ENCODE measurements at regions not wholly inside any gene's neighbourhood (a gene's known extent, or its start where the extent isn't known, plus 50 kb on each side); places are given as distances from the start of the nearest gene placed in this dataset.

DNA sequence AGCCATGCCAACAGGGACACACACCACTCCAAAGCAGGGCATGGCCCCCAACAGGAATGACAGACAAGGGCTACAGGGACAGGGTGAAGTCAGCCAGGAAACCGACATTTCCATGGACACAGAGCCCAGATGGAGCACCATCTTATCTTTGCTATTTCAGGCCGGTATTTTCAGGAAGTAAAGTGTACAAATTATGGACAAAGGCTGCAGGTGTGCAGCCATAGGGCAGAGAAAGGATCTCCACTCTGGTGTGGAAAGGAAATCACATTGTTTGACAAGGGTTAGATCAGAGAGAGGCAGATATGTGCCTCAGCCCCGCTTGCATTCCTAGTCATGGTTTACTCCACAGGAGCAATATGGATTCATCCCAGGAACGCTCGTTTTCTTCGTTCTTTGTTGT lies 81.7 kb upstream of the SLC22A23 start:
- TF ChIP-seq, protein P1, sequence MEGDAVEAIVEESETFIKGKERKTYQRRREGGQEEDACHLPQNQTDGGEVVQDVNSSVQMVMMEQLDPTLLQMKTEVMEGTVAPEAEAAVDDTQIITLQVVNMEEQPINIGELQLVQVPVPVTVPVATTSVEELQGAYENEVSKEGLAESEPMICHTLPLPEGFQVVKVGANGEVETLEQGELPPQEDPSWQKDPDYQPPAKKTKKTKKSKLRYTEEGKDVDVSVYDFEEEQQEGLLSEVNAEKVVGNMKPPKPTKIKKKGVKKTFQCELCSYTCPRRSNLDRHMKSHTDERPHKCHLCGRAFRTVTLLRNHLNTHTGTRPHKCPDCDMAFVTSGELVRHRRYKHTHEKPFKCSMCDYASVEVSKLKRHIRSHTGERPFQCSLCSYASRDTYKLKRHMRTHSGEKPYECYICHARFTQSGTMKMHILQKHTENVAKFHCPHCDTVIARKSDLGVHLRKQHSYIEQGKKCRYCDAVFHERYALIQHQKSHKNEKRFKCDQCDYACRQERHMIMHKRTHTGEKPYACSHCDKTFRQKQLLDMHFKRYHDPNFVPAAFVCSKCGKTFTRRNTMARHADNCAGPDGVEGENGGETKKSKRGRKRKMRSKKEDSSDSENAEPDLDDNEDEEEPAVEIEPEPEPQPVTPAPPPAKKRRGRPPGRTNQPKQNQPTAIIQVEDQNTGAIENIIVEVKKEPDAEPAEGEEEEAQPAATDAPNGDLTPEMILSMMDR (conservative IDR thresholded peaks at IDR 0.05; ENCODE audit: low read depth, low read length), result no peak
- H3K4me3 ChIP-seq (ENCODE audit: low read depth, low read length), result no peak overlapping the region
- DNase-seq (ENCODE audit: low read depth), result no peak

DNA sequence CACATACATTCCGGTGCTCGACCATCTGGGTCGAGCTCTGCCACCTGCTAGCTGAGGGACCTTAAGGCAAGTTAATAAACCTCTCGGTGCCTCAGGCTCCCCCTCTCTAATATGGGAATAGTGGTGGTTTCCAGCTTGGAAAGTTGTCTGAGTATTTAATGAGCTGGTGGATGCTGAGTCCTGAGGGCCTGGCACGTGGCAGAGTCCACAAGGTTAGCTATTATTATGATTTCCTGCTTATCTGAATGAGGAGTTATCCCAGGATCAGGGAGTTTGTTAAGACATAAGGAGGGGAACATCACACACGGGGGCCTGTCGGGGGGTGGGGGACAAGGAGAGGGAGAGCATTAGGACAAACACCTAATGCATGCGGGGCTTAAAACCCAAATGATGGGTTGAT lies 80.1 kb upstream of the SLC22A23 start:
- TF ChIP-seq, protein P1 (conservative IDR thresholded peaks at IDR 0.05; ENCODE audit: low read depth, low read length), result no peak
- no peak overlapping the region for H3K4me3 ChIP-seq (ENCODE audit: low read depth, low read length)
- no peak for DNase-seq (ENCODE audit: low read depth)

DNA sequence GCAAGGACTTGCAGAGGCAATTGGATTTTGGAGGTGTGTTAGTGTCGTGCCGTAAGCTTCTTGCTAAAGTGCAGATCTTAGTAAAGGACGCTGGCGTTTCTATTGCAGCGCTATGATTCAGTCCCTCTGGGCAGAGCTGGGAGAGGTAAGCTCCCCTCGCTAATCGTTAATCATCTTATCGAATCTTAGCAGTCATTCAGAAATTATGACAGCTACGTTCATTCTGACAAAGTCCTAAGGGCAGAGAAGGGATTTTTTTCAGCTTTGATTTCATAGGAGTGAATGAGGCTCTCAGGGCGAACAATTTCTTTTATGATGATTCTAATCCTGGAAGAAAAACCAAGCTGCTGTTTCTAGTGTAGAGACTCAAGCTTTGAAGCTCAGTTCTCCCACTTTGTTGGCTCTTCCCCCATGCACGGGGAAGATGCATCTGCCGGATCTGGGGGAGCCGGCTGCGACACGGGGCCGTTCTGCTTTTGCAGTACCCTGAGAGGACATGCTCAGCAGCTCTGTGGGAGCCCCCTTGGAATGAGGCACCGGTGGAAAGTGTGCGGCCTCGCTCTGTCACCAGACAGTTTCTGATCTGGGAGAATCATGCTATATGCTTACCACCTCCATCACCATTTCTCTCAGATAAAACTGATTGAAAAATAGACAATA lies 79.1 kb upstream of the SLC22A23 start:
- DNase-seq (ENCODE audit: low read depth), result no peak
- TF ChIP-seq, protein P1 (conservative IDR thresholded peaks at IDR 0.05; ENCODE audit: low read depth, low read length), result no peak
- H3K4me3 ChIP-seq (ENCODE audit: low read depth, low read length), result no peak overlapping the region

DNA sequence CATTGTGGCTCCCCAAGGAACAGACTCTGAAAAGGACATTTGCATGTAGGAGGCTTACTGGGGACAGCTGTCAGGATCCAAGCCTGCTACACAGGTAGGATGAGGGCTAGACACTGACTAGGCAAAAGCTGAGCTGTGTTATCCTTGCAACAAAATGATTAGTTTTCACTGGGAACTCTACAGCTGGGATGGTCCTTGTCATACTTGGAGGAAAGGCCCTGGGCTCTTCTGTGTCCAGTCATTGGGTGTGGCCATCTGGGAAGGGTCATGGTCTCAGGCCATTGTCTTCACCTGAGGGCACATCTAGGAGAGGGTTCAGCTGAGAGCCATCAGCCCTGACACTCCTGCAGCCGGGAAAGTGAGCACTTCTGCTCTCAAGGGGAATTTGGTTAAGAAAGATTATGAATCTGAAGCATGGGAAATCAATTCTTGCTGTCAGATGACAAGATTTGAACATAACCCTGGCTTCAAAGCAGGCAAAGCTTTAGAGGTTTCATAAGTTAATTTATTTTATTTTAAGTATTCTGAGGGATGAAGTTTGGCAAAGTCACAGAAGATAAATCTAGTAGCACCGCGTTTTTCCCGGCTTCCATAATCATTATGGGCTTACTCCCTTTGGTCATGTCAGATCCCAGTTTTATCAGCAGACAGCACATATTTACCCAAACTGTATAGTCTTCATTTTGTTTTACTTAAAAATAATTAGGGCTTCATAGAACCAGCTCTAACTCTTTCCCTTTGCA lies 78.4 kb upstream of the SLC22A23 start:
- TF ChIP-seq, protein P1 (conservative IDR thresholded peaks at IDR 0.05; ENCODE audit: low read depth, low read length), result no peak
- no peak overlapping the region for H3K4me3 ChIP-seq (ENCODE audit: low read depth, low read length)
- no peak for DNase-seq (ENCODE audit: low read depth)

DNA sequence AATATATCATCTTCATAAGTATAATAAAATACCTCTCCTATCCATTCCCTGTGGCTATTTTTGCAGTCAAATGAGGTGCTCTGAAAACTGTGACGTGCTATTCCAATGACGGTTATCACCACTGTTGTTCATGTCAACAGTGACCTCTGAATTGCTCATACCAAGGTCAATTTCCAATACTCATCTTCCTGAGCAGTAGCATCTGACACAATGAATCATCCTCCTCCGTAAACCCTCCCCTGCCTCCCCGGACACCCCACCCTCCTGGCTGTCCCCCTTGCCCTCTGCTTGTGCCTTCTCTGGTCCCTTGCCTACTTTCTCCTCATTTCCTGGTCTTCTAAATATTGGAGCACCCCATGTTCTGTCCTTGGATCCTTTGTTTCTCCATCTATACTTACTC lies 77.7 kb upstream of the SLC22A23 start:
- TF ChIP-seq, protein P1 (conservative IDR thresholded peaks at IDR 0.05; ENCODE audit: low read depth, low read length), result no peak
- no peak for DNase-seq (ENCODE audit: low read depth)
- no peak overlapping the region for H3K4me3 ChIP-seq (ENCODE audit: low read depth, low read length)

DNA sequence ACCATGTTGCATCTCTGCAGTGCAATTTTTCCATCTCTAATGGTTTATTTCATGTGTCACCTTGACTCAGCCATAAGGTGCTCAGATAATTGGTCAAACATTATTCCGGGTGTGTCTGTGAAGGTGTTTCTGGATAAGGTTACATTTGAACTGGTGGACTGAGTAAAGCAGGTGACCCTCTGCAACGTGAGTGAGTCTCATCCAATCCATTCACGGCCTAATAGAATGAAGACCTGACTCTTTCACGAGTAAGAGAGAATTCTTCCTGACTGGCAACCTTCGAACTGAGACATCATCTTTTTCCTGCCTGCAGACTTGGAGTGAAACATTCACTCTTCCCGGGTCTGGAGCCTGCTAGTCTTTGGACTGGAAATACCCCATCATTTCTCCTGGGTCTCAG lies 77.1 kb upstream of the SLC22A23 start:
- DNase-seq (ENCODE audit: low read depth), result no peak
- H3K4me3 ChIP-seq (ENCODE audit: low read depth, low read length), result no peak overlapping the region
- TF ChIP-seq, protein P1 (conservative IDR thresholded peaks at IDR 0.05; ENCODE audit: low read depth, low read length), result no peak
